Rectal smooth muscle tissue (tissue), 1 donor: ENCODE measurements at regions not wholly inside any gene's neighbourhood (a gene's known extent, or its start where the extent isn't known, plus 50 kb on each side); places are given as distances from the start of the nearest gene placed in this dataset.

Experiments used
- H3K27ac ChIP-seq: one replicate; pipeline ENCODE4 v1.7.0; 2013; ENCODE audit warnings: low read depth, low read length, inconsistent platforms
- H3K27me3 ChIP-seq: one replicate; pipeline ENCODE4 v1.7.0; 2013; ENCODE audit warnings: low read length; ENCODE audit not compliant: control insufficient read depth, insufficient read depth
- H3K36me3 ChIP-seq: one replicate; pipeline ENCODE4 v1.7.0; 2013; ENCODE audit warnings: low read length; ENCODE audit not compliant: control insufficient read depth, insufficient read depth
- H3K4me1 ChIP-seq: one replicate; pipeline ENCODE4 v1.7.0; 2013; ENCODE audit warnings: low read length; ENCODE audit not compliant: control insufficient read depth, insufficient read depth
- H3K4me3 ChIP-seq: one replicate; pipeline ENCODE4 v1.7.0; 2013; ENCODE audit warnings: low read length
- H3K9ac ChIP-seq: one replicate; pipeline ENCODE4 v1.7.0; 2013; ENCODE audit warnings: low read length

DNA sequence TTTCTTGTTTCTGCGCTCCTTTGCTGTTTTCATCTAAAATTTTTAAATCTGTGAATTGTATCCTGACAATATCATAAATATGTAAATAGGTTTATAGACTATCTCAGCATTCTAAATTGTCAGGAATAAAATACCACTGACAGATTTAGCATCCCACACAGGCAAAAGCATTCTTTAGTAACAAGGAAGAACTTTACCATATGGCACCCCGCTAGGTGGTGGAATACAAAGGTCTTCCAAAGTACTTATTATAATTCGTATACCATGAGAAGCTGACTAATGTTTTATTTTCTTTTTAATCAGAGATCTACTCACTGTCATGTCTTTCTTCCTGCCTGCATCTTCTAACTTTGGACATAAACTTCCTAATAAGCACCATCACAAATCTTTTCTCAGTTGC is 328.8 kb upstream of the NOVA1 start:
- Histone ChIP-seq H3K9ac (no peak overlapping the region), H3K36me3 (no peaks in the 10 kb centered on the region), H3K4me1 (no peaks in the 10 kb centered on the region), H3K27me3 (no peaks in the 10 kb centered on the region), H3K27ac (no peak overlapping the region), H3K4me3 (no peak overlapping the region)

DNA sequence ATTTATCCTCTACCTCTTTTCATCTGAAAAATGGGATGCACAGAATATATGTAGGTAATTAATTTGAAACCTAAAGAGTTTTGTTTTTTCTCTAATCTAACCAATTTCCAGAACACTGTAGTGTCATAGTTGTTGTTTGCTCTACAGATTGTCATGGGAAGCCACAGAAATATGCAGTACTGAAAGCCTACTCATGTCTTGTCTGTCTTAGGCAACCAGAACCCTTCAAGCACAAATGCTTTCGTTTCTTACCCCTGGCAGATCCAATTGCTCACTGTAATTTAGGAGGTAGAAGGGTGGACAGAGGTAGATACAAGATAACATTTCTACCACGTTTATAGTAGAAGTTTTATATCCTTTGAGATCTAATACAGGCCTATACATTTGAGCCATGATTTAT is 330.2 kb upstream of the NOVA1 start:
- Histone ChIP-seq H3K27ac (no peak overlapping the region), H3K4me3 (no peak overlapping the region), H3K36me3 (no peaks in the 10 kb centered on the region), H3K4me1 (no peaks in the 10 kb centered on the region), H3K9ac (no peak overlapping the region), H3K27me3 (no peaks in the 10 kb centered on the region)

DNA sequence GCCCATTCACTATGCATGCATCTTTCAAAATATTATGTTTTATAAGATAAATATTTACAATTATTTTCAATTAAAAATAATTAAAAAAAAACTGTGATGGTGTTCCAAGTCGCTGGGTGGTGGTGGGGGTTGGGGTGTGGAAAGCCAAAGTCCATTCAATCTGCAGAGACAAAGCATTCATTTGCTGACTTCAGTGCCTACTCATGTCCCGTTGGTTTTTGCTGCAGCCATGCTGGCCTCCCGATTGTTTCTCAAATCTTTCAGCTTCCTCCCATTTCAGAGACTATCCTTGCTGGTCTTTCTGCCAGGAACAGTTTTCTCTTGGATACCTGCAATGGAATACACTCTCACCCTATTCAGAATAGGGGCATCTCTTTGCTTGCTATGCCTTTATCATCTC is 331.5 kb upstream of the NOVA1 start:
- H3K27ac ChIP-seq, result no peak overlapping the region
- no peaks in the 10 kb centered on the region for H3K4me1 ChIP-seq
- no peaks in the 10 kb centered on the region for H3K36me3 ChIP-seq
- H3K9ac ChIP-seq, result no peak overlapping the region
- H3K27me3 ChIP-seq, result no peaks in the 10 kb centered on the region
- H3K4me3 ChIP-seq, result no peak overlapping the region

DNA sequence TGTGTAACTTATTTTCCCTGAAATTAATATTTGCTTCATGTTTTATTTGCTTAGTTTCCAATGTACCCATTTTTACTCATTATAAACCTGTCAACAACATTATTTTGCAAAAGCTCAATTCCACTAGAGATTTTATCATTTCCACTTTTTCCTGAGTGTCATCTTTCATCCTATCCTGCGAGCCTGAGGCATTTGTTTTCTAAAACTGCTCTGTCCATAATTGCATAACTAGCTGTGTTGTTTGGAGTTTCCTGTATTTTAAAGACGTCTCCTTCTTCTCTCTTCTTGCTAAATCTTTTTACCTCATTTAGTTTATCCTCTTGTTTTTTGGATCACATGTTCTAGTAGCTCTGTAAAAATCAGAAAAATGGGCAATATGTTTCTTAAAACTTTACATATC is 332.7 kb upstream of the NOVA1 start:
- Histone ChIP-seq H3K4me1 (no peaks in the 10 kb centered on the region), H3K9ac (no peak overlapping the region), H3K27me3 (no peaks in the 10 kb centered on the region), H3K27ac (no peak overlapping the region), H3K4me3 (no peak overlapping the region), H3K36me3 (no peaks in the 10 kb centered on the region)

DNA sequence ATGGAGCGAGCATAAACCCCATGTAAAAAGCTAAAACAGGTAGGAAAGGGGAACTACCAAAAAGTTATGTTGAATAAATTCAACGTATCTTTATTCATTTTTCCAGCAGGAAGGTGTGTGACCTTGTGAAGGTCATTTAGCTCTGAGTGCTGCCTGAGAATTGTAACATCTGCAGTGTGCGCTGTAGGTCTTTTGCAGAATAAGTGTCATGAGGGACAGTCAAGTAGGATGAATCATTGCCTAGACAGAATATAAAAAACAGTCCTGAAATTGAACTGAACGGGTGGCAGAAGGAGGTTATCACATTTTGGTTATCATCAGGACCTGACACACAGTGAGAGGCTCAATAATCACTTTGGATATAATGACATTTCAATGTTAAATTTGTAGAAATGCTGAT is 334.8 kb upstream of the NOVA1 start:
- H3K4me3 ChIP-seq, result no peak overlapping the region
- no peaks in the 10 kb centered on the region for H3K36me3 ChIP-seq
- no peak overlapping the region for H3K9ac ChIP-seq
- H3K4me1 ChIP-seq, result no peaks in the 10 kb centered on the region
- H3K27me3 ChIP-seq, result no peaks in the 10 kb centered on the region
- no peak overlapping the region for H3K27ac ChIP-seq

DNA sequence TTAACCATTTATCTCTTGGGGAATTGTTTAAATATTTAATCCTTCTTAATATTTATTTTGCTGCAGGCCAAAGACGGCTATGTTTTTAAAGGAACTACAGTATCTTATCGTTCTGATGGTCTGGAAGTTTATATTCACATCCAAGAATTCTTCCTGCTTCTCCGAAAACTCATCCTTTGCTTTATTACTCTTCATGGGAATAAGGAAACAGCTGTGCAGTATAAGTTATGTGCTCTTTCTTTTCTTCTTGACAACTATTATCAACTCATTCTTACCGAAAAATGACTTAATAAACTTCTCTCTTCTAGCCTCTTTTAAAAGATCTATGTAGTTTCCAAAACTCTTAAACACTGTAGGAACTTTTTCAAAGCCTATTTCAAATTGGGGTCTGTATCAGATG is 335.6 kb upstream of the NOVA1 start:
- Histone ChIP-seq H3K27ac (no peak overlapping the region), H3K9ac (no peak overlapping the region), H3K4me1 (no peaks in the 10 kb centered on the region), H3K4me3 (no peak overlapping the region), H3K27me3 (no peaks in the 10 kb centered on the region), H3K36me3 (no peaks in the 10 kb centered on the region)

DNA sequence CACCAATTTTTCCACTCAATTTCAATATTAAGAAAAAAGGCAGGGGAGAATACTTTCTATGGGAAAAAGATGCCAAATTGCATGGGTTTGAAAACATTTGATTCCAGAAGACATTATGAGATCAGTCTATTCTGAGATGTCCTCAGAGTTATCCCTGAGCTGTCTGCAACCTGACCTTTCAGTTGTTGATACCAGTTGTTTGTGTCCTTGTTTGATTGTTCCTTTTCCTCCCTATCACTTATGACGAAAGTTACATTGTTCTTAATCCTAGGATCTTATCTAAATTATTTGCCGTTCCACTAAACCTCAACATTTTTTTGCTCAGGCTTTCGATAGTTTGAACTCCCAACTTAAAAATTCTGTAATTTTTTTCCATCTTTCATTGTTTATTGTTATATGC is 336.3 kb upstream of the NOVA1 start:
- no peak overlapping the region for H3K27ac ChIP-seq
- H3K4me3 ChIP-seq, result no peak overlapping the region
- no peaks in the 10 kb centered on the region for H3K36me3 ChIP-seq
- H3K9ac ChIP-seq, result no peak overlapping the region
- H3K27me3 ChIP-seq, result no peaks in the 10 kb centered on the region
- H3K4me1 ChIP-seq, result no peaks in the 10 kb centered on the region

DNA sequence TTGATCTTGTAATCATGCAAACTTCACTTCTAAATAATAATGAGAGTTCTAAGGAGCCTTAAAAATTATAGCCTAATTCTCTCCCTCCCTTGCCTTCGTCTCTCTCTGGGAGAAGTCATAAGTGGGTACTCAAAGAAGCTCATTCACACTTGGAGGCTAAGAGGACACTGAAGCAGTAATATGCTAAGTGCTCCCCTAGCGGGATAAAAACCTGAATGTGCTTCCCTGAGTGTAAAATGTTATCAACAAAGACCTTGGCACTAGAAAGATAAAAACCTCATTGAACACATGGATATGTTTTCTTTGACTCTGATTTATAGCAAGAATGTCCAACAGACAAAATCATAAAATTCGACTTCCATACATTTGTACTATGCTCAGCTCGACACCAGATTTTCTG is 337.9 kb upstream of the NOVA1 start:
- Histone ChIP-seq H3K4me3 (no peak overlapping the region), H3K4me1 (no peaks in the 10 kb centered on the region), H3K9ac (no peak overlapping the region), H3K36me3 (no peaks in the 10 kb centered on the region), H3K27ac (no peak overlapping the region), H3K27me3 (no peaks in the 10 kb centered on the region)

DNA sequence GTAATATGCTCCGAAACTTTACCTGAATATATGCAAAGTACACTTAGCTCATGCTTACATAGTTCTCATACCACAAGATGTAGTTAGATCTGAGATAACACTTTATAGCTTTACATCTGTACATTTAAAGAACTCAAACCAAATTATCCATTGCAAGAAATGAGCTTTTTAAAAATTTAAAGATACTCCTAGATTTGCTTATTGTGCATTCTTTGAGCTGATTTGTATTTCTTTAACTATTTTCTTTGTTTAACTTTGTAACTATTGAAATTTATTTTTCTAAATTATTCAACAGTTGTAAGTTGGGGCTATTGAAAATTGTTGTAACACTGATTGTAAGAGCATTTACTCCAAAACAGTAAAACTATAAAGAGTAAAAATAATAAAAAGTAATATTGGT is 340.2 kb upstream of the NOVA1 start:
- H3K27me3 ChIP-seq, result no peaks in the 10 kb centered on the region
- no peak overlapping the region for H3K4me3 ChIP-seq
- H3K4me1 ChIP-seq, result no peaks in the 10 kb centered on the region
- no peaks in the 10 kb centered on the region for H3K36me3 ChIP-seq
- H3K27ac ChIP-seq, result no peak overlapping the region
- H3K9ac ChIP-seq, result no peak overlapping the region

DNA sequence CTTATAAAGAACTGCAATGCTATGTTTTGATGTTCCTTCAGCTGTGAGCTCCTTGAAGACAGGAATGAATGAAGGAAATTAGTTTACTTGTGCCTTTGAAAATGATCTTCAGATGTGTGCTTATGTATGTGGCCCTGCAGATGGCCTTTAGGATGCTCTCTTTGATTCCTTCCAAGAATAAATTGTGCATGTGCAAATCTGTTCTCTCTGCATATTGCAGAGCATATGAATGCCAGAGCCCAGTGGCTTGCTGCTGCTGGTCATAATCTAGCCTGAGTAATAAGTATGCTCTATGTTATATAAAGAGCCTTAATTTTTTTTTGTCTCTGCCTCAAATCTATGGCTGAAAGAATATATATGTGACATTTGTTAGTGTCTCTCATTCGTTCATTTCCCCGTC is 341.9 kb upstream of the NOVA1 start:
- no peaks in the 10 kb centered on the region for H3K27me3 ChIP-seq
- H3K4me3 ChIP-seq, result no peak overlapping the region
- no peaks in the 10 kb centered on the region for H3K36me3 ChIP-seq

DNA sequence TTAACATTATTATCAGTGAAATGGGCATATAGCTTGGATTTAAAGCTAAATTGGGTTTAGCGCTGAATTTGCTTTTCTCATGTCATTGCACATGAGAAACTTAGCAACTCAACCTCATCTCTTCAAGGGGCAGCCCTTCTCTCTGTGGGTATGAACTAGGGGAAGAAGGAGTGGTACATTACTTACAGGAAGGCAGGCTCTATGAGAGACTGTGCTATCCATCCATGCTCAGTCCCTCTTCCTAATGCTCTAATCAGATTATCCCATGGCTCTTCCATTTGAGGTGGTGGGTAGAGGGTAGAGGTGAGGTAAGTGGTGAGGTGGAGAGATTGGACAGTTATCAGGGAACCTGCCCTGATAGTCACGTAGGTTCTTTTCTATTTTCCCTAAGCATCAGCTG is 343.7 kb upstream of the NOVA1 start:
- Histone ChIP-seq H3K36me3 (no peaks in the 10 kb centered on the region), H3K27ac (no peak overlapping the region), H3K4me3 (no peak overlapping the region), H3K27me3 (no peaks in the 10 kb centered on the region), H3K9ac (no peak overlapping the region), H3K4me1 (no peaks in the 10 kb centered on the region)

More for the DNA sequence above, 341.9 kb upstream of the NOVA1 start:
- no peaks in the 10 kb centered on the region for H3K4me1 ChIP-seq
- no peak overlapping the region for H3K9ac ChIP-seq
- no peak overlapping the region for H3K27ac ChIP-seq

DNA sequence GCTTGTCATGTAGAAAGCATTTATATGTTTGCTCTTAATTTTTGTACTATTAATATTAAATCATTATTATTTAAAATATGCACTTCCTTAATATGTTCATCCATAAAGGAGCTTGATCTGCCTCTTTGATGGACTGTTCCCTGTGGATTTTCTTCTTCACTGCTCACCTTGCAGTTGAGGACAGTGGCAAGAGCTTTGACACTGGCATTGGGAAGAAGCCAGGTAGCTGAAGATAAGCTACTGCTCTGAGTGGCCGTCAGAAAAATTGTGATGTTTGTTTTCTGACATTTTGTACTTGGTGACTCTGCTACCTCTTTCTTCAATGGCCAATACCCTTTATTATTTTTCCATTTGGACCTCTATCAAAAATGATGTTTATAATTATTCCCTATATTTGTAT is 349.4 kb upstream of the NOVA1 start:
- no peaks in the 10 kb centered on the region for H3K4me1 ChIP-seq
- no peaks in the 10 kb centered on the region for H3K27me3 ChIP-seq
- no peaks in the 10 kb centered on the region for H3K36me3 ChIP-seq
- no peak overlapping the region for H3K4me3 ChIP-seq
- H3K9ac ChIP-seq, result no peak overlapping the region
- no peak overlapping the region for H3K27ac ChIP-seq

DNA sequence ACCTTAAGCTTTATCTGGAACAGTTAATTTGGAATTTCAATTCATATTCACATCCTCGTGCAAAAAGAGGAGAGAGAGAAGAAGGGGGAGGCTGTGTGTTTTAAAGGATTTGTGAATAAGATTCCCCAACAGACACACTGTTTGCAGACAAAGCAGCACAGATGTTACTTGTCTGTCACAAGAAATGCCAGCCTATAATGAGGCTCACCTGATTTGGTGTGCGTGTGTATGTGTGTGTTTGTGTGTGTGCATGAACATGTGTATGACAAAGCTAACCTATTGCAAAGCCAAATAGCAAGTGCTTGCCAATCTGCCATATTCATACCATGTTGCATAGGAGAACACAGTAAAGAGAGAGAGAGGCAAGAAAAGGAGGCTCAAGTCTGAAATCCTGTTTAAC is 361.6 kb upstream of the NOVA1 start:
- Histone ChIP-seq H3K4me1 (no peaks in the 10 kb centered on the region), H3K27me3 (no peaks in the 10 kb centered on the region), H3K4me3 (no peak overlapping the region), H3K27ac (no peak overlapping the region), H3K9ac (no peak overlapping the region), H3K36me3 (no peaks in the 10 kb centered on the region)
